Progenitor cell of endocrine pancreas (in vitro differentiated cells): ENCODE measurements at regions not wholly inside any gene's neighbourhood (a gene's known extent, or its start where the extent isn't known, plus 50 kb on each side); places are given as distances from the start of the nearest gene placed in this dataset.

Source experiments
- DNase-seq: peaks from one replicate; pipeline ENCODE4 v3.0.0; 2021; ENCODE audit warnings: low spot score; ENCODE audit not compliant: unreplicated experiment
- H3K27ac Mint-ChIP-seq: 2 replicates; pipeline ENCODE4 v1.8.0; 2021; ENCODE audit warnings: mild to moderate bottlenecking, moderate library complexity, mixed read lengths
- H3K27me3 Mint-ChIP-seq: 2 replicates; pipeline ENCODE4 v1.8.0; 2021; ENCODE audit warnings: mixed read lengths
- H3K36me3 Mint-ChIP-seq: 2 replicates; pipeline ENCODE4 v1.8.0; 2022; ENCODE audit warnings: mixed read lengths; ENCODE audit not compliant: insufficient read depth
- H3K4me1 Mint-ChIP-seq: 2 replicates; pipeline ENCODE4 v1.8.0; 2021; ENCODE audit warnings: low read depth, mixed read lengths
- H3K4me3 Mint-ChIP-seq: 2 replicates; pipeline ENCODE4 v1.8.0; 2021; ENCODE audit warnings: low read depth, mild to moderate bottlenecking, moderate library complexity, mixed read lengths
- H3K9me3 Mint-ChIP-seq: 2 replicates; pipeline ENCODE4 v1.8.0; 2021; ENCODE audit warnings: low read depth, mixed read lengths
- TF ChIP-seq, protein P1 (sequence below): fragments of 200-600 bp; sonication (generic); IDR thresholded peaks from one replicate; pipeline ENCODE4 v1.5.0; 2021; ENCODE audit warnings: antibody characterized with exemption, mild to moderate bottlenecking; ENCODE audit not compliant: unreplicated experiment

- Mint-ChIP-seq H3K36me3 (no peaks in the 10 kb centered on the region), H3K4me1 (no peaks in the 10 kb centered on the region), H3K27ac (no peak overlapping the region), H3K9me3 (peaks cover 3% of the 10 kb centered on the region), H3K4me3 (no peak overlapping the region), H3K27me3 (no peaks in the 10 kb centered on the region)
- TF ChIP-seq, protein P1, sequence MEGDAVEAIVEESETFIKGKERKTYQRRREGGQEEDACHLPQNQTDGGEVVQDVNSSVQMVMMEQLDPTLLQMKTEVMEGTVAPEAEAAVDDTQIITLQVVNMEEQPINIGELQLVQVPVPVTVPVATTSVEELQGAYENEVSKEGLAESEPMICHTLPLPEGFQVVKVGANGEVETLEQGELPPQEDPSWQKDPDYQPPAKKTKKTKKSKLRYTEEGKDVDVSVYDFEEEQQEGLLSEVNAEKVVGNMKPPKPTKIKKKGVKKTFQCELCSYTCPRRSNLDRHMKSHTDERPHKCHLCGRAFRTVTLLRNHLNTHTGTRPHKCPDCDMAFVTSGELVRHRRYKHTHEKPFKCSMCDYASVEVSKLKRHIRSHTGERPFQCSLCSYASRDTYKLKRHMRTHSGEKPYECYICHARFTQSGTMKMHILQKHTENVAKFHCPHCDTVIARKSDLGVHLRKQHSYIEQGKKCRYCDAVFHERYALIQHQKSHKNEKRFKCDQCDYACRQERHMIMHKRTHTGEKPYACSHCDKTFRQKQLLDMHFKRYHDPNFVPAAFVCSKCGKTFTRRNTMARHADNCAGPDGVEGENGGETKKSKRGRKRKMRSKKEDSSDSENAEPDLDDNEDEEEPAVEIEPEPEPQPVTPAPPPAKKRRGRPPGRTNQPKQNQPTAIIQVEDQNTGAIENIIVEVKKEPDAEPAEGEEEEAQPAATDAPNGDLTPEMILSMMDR: no peak
- DNase-seq: no peak
Measured at GRCh38 chr11:105321696-105322095, 182.1 kb upstream of the CARD18 start.

- no peak for DNase-seq
- Mint-ChIP-seq H3K4me1 (no peaks in the 10 kb centered on the region), H3K9me3 (no peaks in the 10 kb centered on the region), H3K4me3 (no peak overlapping the region), H3K27me3 (no peaks in the 10 kb centered on the region), H3K27ac (no peak overlapping the region), H3K36me3 (no peaks in the 10 kb centered on the region)
- TF ChIP-seq, protein P1: no peak
Measured at GRCh38 chr11:105315287-105315686, 175.7 kb upstream of the CARD18 start.

- no peaks in the 10 kb centered on the region for H3K9me3 Mint-ChIP-seq
- H3K4me1 Mint-ChIP-seq: no peaks in the 10 kb centered on the region
- no peak overlapping the region for H3K27ac Mint-ChIP-seq
- no peak overlapping the region for H3K4me3 Mint-ChIP-seq
- TF ChIP-seq, protein P1: no peak
- no peaks in the 10 kb centered on the region for H3K36me3 Mint-ChIP-seq
- no peaks in the 10 kb centered on the region for H3K27me3 Mint-ChIP-seq
- no peak for DNase-seq
Measured at GRCh38 chr11:105312266-105312665, 172.7 kb upstream of the CARD18 start.

GRCh38 chr11:105298630-105299029 lies 159.1 kb upstream of the CARD18 start:
- no peak for DNase-seq
- H3K4me1 Mint-ChIP-seq: no peaks in the 10 kb centered on the region
- H3K4me3 Mint-ChIP-seq: no peak overlapping the region
- TF ChIP-seq, protein P1: no peak
- no peaks in the 10 kb centered on the region for H3K36me3 Mint-ChIP-seq
- no peak overlapping the region for H3K27ac Mint-ChIP-seq
- H3K27me3 Mint-ChIP-seq: no peaks in the 10 kb centered on the region
- no peaks in the 10 kb centered on the region for H3K9me3 Mint-ChIP-seq

DNA sequence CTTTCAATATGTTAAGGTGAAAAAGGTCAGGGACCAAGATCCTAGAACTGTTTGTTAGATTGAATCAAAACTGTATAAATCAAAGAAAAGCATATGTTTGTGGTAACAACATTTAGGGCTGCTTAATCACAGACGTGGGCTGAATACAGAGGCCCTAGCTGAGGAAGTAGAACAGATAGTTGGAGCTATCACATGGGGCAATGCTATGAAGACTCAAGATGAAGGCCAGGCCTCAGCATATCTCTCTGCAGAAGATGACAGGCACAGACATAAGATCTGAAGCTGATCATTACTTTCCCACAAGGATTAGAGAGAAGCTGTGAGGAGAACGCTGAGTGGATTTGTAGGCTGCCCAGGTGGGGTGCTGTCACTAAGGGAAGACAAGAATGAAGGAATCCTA lies 158.6 kb upstream of the CARD18 start:
- H3K9me3 Mint-ChIP-seq: no peaks in the 10 kb centered on the region
- no peaks in the 10 kb centered on the region for H3K36me3 Mint-ChIP-seq
- TF ChIP-seq, protein P1: no peak
- no peaks in the 10 kb centered on the region for H3K27me3 Mint-ChIP-seq
- H3K27ac Mint-ChIP-seq: no peak overlapping the region
- H3K4me3 Mint-ChIP-seq: no peak overlapping the region
- no peaks in the 10 kb centered on the region for H3K4me1 Mint-ChIP-seq
- no peak for DNase-seq
